DOHH2 (cell line): ENCODE measurements at regions not wholly inside any gene's neighbourhood (a gene's known extent, or its start where the extent isn't known, plus 50 kb on each side); places are given as distances from the start of the nearest gene placed in this dataset.

Source experiments
- CTCF ChIP-seq: fragments of 200-600 bp; sonication (generic); IDR thresholded peaks from one replicate; pipeline ENCODE4 v1.5.1; 2014; ENCODE audit warnings: antibody characterized with exemption, mild to moderate bottlenecking, low read depth, low read length; ENCODE audit not compliant: poor library complexity, severe bottlenecking
- EZH2phosphoT487 ChIP-seq: fragments of 200-600 bp; sonication (generic); IDR thresholded peaks from 2 replicates; pipeline ENCODE4 v1.6.1; 2017; ENCODE audit warnings: borderline replicate concordance, mild to moderate bottlenecking, antibody characterized with exemption, low read length, moderate library complexity, mixed read lengths

- TF ChIP-seq CTCF (no peak), EZH2phosphoT487 (no peak)
Measured at GRCh38 chr1:105088166-105088565, 1338.5 kb downstream of the AMY1C start.
